Neuronal stem cell (in vitro differentiated cells): ENCODE measurements at regions not wholly inside any gene's neighbourhood (a gene's known extent, or its start where the extent isn't known, plus 50 kb on each side); places are given as distances from the start of the nearest gene placed in this dataset.

ENCODE experiments used
- DNase-seq: peaks from one replicate; pipeline ENCODE4 v3.0.0-alpha.2; 2013; ENCODE audit warnings: low spot score
- H2AFZ ChIP-seq: one replicate; pipeline ENCODE4 v1.6.1; 2013; ENCODE audit warnings: mild to moderate bottlenecking, low read length, inconsistent platforms
- H2AK5ac ChIP-seq: 2 replicates; pipeline ENCODE4 v1.6.1; 2013; ENCODE audit warnings: low read depth, mild to moderate bottlenecking, inconsistent platforms, low read length, moderate library complexity, mixed read lengths
- H2BK120ac ChIP-seq: 2 replicates; pipeline ENCODE4 v1.6.1; 2013; ENCODE audit warnings: low read depth, mild to moderate bottlenecking, inconsistent platforms, low read length, moderate library complexity, mixed read lengths
- H2BK12ac ChIP-seq: one replicate; pipeline ENCODE4 v1.6.1; 2013; ENCODE audit warnings: low read length, inconsistent platforms
- H2BK15ac ChIP-seq: 2 replicates; pipeline ENCODE4 v1.6.1; 2013; ENCODE audit warnings: mild to moderate bottlenecking, low read length, inconsistent platforms, mixed read lengths
- H2BK5ac ChIP-seq: one replicate; pipeline ENCODE4 v1.6.1; 2013; ENCODE audit warnings: inconsistent platforms, mild to moderate bottlenecking, low read length, moderate library complexity
- H3K14ac ChIP-seq: one replicate; pipeline ENCODE4 v1.6.1; 2013; ENCODE audit warnings: low read length, inconsistent platforms
- H3K18ac ChIP-seq: 2 replicates; pipeline ENCODE4 v1.6.1; 2013; ENCODE audit warnings: low read length, inconsistent platforms
- H3K23ac ChIP-seq: 2 replicates; pipeline ENCODE4 v1.6.1; 2013; ENCODE audit warnings: low read depth, mild to moderate bottlenecking, mixed read lengths, low read length, inconsistent platforms; ENCODE audit not compliant: poor library complexity
- H3K27ac ChIP-seq: replicated peaks from 3 replicates; pipeline ENCODE4 v1.5.1; 2013; ENCODE audit warnings: low read length, inconsistent platforms
- H3K27me3 ChIP-seq, 3 experiments: 2 replicates each; pipeline ENCODE4 v1.6.1; 2013; ENCODE audit warnings: low read length in 3 of 3, mild to moderate bottlenecking in 2 of 3, inconsistent platforms in 1 of 3, low read depth in 1 of 3, mixed read lengths in 1 of 3, moderate library complexity in 1 of 3; ENCODE audit not compliant: control insufficient read depth in 3 of 3, insufficient read depth in 3 of 3
- H3K36me3 ChIP-seq, 2 donors: replicated peaks in 1 of 2; 2 replicates each; pipeline ENCODE4 v1.6.1; 2013; ENCODE audit warnings: low read length in 2 of 2; ENCODE audit not compliant: control insufficient read depth in 2 of 2, insufficient read depth in 2 of 2
- H3K4ac ChIP-seq: 2 replicates; pipeline ENCODE4 v1.6.1; 2013; ENCODE audit warnings: inconsistent platforms, mild to moderate bottlenecking, low read length, moderate library complexity
- H3K4me1 ChIP-seq, 2 donors: 1 replicate in 1 of 2; 2 replicates in 1 of 2; pipeline ENCODE4 v1.6.1; 2013; ENCODE audit warnings: low read length in 2 of 2, low read depth in 1 of 2; ENCODE audit not compliant: control insufficient read depth in 2 of 2, insufficient read depth in 1 of 2
- H3K4me2 ChIP-seq: one replicate; pipeline ENCODE4 v1.6.1; 2013; ENCODE audit warnings: mild to moderate bottlenecking, low read length, inconsistent platforms; ENCODE audit not compliant: insufficient read depth, poor library complexity, severe bottlenecking
- H3K4me3 ChIP-seq, 2 donors: 2 replicates each; pipeline ENCODE4 v1.5.1; 2013; ENCODE audit warnings: low read length in 2 of 2, mild to moderate bottlenecking in 2 of 2, inconsistent platforms in 1 of 2, moderate library complexity in 1 of 2
- H3K79me1 ChIP-seq: one replicate; pipeline ENCODE4 v1.6.1; 2013; ENCODE audit warnings: low read depth, mild to moderate bottlenecking, inconsistent platforms, low read length, moderate library complexity
- H3K9ac ChIP-seq: one replicate; pipeline ENCODE4 v1.6.1; 2013; ENCODE audit warnings: mild to moderate bottlenecking, low read depth, low read length, inconsistent platforms; ENCODE audit not compliant: poor library complexity
- H3K9me3 ChIP-seq, 2 donors: replicated peaks in 1 of 2; 2 replicates each; pipeline versions ENCODE3 to v1.6.1; 2013; ENCODE audit warnings: low read length in 2 of 2, mild to moderate bottlenecking in 2 of 2, inconsistent platforms in 1 of 2, low read depth in 1 of 2, mixed read lengths in 1 of 2, moderate library complexity in 1 of 2; ENCODE audit not compliant: control insufficient read depth in 2 of 2, insufficient read depth in 1 of 2
- H4K8ac ChIP-seq: one replicate; pipeline ENCODE4 v1.6.1; 2013; ENCODE audit warnings: low read depth, mild to moderate bottlenecking, inconsistent platforms, low read length, moderate library complexity
- H4K91ac ChIP-seq: one replicate; pipeline ENCODE4 v1.6.1; 2013; ENCODE audit warnings: low read length, low read depth, mild to moderate bottlenecking, inconsistent platforms; ENCODE audit not compliant: poor library complexity
- WGBS, 2 donors: extraction: QIAGEN DNeasy Blood & Tissue Kit; methylation state at CpG; one replicate each; pipeline ENCODE4 v1.1.7; 2013; ENCODE audit warnings: missing lambda C conversion rate in 2 of 2, mixed read lengths in 1 of 2; ENCODE audit not compliant: insufficient read length in 2 of 2, insufficient replicate concordance in 1 of 2; ENCODE audit errors: extremely low coverage in 2 of 2; 5-methylcytosine and 5-hydroxymethylcytosine counted together

DNA sequence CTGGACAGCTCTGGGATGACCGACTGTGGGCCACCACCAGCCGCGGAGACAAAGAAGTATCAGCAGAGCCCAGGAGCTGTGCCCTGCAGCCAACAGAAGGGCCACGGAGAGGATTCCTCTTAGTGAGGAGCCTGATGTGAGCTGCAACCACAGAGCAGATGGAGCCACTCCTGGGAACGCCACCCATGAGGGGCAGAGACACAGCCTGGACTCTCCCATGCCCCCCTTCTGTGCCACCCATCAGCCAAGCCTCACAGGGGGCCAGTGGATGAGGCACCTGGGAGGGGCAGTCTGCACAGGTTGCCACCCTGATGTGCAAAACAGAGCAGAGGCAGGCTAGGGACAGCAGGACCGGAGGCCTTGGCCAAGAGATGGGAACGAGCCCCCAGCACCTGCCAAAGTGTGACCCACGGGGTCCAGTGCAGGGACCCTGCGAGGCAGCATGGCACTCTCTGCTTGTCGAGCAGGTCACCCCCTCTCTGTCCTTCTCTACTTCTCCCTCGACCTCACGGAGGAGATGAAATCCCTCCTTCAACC lies 380.7 kb upstream of the IRX1 start:
- H2BK12ac ChIP-seq, result no peak overlapping the region

DNA sequence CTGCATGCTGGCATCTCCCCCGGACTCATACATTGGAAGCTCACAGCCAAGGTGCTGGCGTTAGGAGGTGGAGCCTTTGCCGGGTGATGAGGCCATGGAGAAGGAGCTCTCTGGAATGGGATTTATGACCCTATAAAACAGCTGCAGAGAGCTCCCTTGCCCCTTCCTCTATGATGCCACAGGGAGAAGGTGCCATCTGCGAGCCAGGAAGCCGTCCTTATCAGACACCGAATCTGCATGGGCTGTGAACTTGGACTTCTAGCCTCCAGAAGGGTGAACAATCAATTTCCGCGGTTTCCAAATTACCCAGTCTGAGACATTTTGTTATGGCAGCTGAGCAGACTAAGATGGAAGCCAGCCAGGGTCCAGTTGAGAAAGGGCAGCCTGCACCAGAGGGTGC lies 381.2 kb upstream of the IRX1 start:
- WGBS, 2 donors, result no CpG with 5 or more reads among the region's 8 CpGs
- H3K9ac ChIP-seq, result no peak overlapping the region
- H3K4me3 ChIP-seq, result no peak overlapping the region

More for the DNA sequence above, 380.7 kb upstream of the IRX1 start:
- Histone ChIP-seq H3K27ac (no peak overlapping the region), H3K36me3 (no peaks in the 10 kb centered on the region), H3K4me3 (no peak overlapping the region), H3K27me3 (no peaks in the 10 kb centered on the region), H2AK5ac (peak overlapping the region; percentile 24), H3K9me3 (peaks cover 0 to 2% of the 10 kb centered on the region in 2 donors), H3K18ac (peak overlapping the region; percentile 5), H3K4me1 (no peaks in the 10 kb centered on the region), H4K91ac (no peak overlapping the region), H3K23ac (no peak overlapping the region), H3K9ac (no peak overlapping the region), H2BK120ac (no peak overlapping the region), H2AFZ (no peak overlapping the region), H3K14ac (no peak overlapping the region), H3K4ac (no peak overlapping the region), H2BK5ac (no peak overlapping the region), H4K8ac (no peak overlapping the region), H2BK15ac (no peak overlapping the region), H3K4me2 (no peak overlapping the region), H3K79me1 (no peaks in the 10 kb centered on the region)
- no peak for DNase-seq
- WGBS, 2 donors, result no CpG with 5 or more reads among the region's 12 CpGs

DNA sequence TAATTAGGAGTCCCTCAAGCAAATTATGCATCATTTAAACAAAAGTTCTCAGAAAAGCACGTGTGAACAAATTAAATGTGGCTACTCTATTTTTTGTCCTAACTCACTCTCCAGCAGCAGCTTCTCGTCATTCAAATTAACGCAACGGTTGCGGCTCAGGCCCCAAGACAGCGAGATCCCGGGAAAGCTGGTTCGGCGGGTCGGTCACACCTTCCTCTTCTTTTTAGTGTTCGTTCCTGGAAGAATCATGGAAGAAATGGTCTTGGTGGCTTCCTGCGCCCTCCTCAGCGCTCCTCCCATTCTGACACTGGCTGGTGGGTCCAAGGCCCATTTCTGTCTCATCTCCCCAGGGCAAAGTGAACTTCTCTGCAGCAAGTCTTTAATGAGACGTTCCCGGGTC lies 382.8 kb upstream of the IRX1 start:
- Histone ChIP-seq H4K8ac (no peak overlapping the region), H2BK12ac (no peak overlapping the region), H3K14ac (no peak overlapping the region), H2AFZ (no peak overlapping the region), H3K27ac (no peak overlapping the region), H2BK15ac (no peak overlapping the region), H3K9me3 (peaks cover 0 to 2% of the 10 kb centered on the region in 2 donors), H3K23ac (no peak overlapping the region), H2BK120ac (no peak overlapping the region), H3K4ac (no peak overlapping the region), H3K79me1 (no peaks in the 10 kb centered on the region), H3K4me3 (no peak overlapping the region), H3K18ac (no peak overlapping the region), H3K36me3 (no peaks in the 10 kb centered on the region), H3K27me3 (no peaks in the 10 kb centered on the region), H2AK5ac (no peak overlapping the region), H3K9ac (no peak overlapping the region), H2BK5ac (no peak overlapping the region), H3K4me2 (no peak overlapping the region), H3K4me1 (no peaks in the 10 kb centered on the region), H4K91ac (no peak overlapping the region)
- WGBS, 2 donors, result no CpG with 5 or more reads among the region's 15 CpGs
- no peak for DNase-seq

More for the DNA sequence above, 381.2 kb upstream of the IRX1 start:
- Histone ChIP-seq H2BK120ac (no peak overlapping the region), H2AK5ac (peak overlapping the region; percentile 24), H4K8ac (no peak overlapping the region), H2BK15ac (no peak overlapping the region), H2BK12ac (no peak overlapping the region), H4K91ac (no peak overlapping the region), H3K23ac (no peak overlapping the region), H2AFZ (no peak overlapping the region), H3K27ac (no peak overlapping the region), H3K9me3 (peaks cover 0 to 2% of the 10 kb centered on the region in 2 donors), H3K18ac (no peak overlapping the region), H3K4ac (no peak overlapping the region), H3K14ac (peak overlapping the region; percentile 65), H3K79me1 (no peaks in the 10 kb centered on the region), H2BK5ac (no peak overlapping the region), H3K27me3 (no peaks in the 10 kb centered on the region), H3K4me1 (no peaks in the 10 kb centered on the region), H3K4me2 (no peak overlapping the region), H3K36me3 (no peaks in the 10 kb centered on the region)
- DNase-seq, result no peak

DNA sequence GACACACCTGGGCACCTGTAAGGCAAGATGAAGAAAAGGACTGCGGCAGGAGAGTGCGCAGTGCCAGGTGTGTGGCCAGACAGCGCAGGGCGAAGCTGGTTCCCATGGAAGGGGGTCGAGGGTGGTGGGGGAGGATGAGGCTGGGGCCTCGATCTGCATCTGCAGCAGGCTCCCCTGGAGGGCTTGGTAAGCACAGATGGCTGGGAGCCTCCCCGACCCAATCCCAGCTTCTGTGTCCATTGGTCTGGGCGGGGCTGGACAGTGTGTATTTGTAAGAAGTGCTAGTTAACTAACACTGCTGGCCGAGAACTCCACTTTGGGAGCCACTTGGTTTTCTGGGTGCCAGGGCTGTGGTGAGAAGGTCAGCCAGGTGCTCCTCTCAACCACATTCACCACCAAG lies 385.1 kb upstream of the IRX1 start:
- Histone ChIP-seq H3K14ac (no peak overlapping the region), H3K18ac (no peak overlapping the region), H2BK12ac (no peak overlapping the region), H3K4ac (no peak overlapping the region), H3K27me3 (no peaks in the 10 kb centered on the region), H3K4me1 (no peaks in the 10 kb centered on the region), H3K9ac (no peak overlapping the region), H2BK120ac (no peak overlapping the region), H3K4me3 (no peak overlapping the region), H3K4me2 (no peak overlapping the region), H2BK15ac (no peak overlapping the region), H2AK5ac (no peak overlapping the region), H3K9me3 (peaks cover 0 to 2% of the 10 kb centered on the region in 2 donors), H4K8ac (no peak overlapping the region), H3K23ac (no peak overlapping the region), H2BK5ac (no peak overlapping the region), H3K79me1 (no peaks in the 10 kb centered on the region), H2AFZ (no peak overlapping the region), H3K36me3 (no peaks in the 10 kb centered on the region), H4K91ac (no peak overlapping the region), H3K27ac (no peak overlapping the region)
- no peak for DNase-seq
- no CpG with 5 or more reads among the region's 9 CpGs for WGBS, 2 donors
